NCI-H1694 (cell line): ENCODE measurements at regions not wholly inside any gene's neighbourhood (a gene's known extent, or its start where the extent isn't known, plus 50 kb on each side); places are given as distances from the start of the nearest gene placed in this dataset.

Source experiments
- DNase-seq: peaks from one replicate; lab custom pipeline; 2025; lab: John Stamatoyannopoulos, UW

GRCh38 chr1:93744299-93744988, 62.8 kb upstream of the BCAR3 start:
- DNase-seq = no peak

GRCh38 chr1:93743465-93743864, 61.8 kb upstream of the BCAR3 start:
- no peak for DNase-seq

GRCh38 chr1:93740601-93741031, 59.0 kb upstream of the BCAR3 start:
- no peak for DNase-seq

- DNase-seq = no peak
These were observed 58.5 kb upstream of the BCAR3 start for GRCh38 chr1:93740157-93740556.

GRCh38 chr1:93739472-93739871, 57.8 kb upstream of the BCAR3 start:
- no peak for DNase-seq

GRCh38 chr1:93738926-93739325, 57.3 kb upstream of the BCAR3 start:
- no peak for DNase-seq

GRCh38 chr1:93738075-93738622, 56.5 kb upstream of the BCAR3 start:
- DNase-seq = no peak

GRCh38 chr1:93735722-93736121, 54.1 kb upstream of the BCAR3 start:
- no peak for DNase-seq

- no peak for DNase-seq
These were observed 53.4 kb upstream of the BCAR3 start for GRCh38 chr1:93734999-93735398.

- DNase-seq = no peak
These were observed 51.7 kb upstream of the BCAR3 start for GRCh38 chr1:93733340-93733739.

GRCh38 chr1:93732514-93732913, 50.9 kb upstream of the BCAR3 start:
- DNase-seq = no peak
